Sigmoid colon (tissue), 6 donors: ENCODE measurements at regions not wholly inside any gene's neighbourhood (a gene's known extent, or its start where the extent isn't known, plus 50 kb on each side); places are given as distances from the start of the nearest gene placed in this dataset.

ENCODE experiments used
- DNase-seq: peaks from one replicate; pipeline ENCODE4 v3.0.0-alpha.2; 2019
- H3K27ac ChIP-seq, 4 donors: fragments of 200-600 bp; sonication (generic); one replicate each; pipeline ENCODE4 v1.5.1; 2016 to 2019; ENCODE audit warnings: mild to moderate bottlenecking in 1 of 4
- H3K27me3 ChIP-seq, 3 donors: fragments of 200-600 bp; sonication (generic); one replicate each; pipeline ENCODE4 v1.5.1; 2019; ENCODE audit warnings: mild to moderate bottlenecking in 1 of 3
- H3K36me3 ChIP-seq, 4 donors: fragments of 200-600 bp; sonication (generic); one replicate each; pipeline ENCODE4 v1.5.1; 2016 to 2019
- H3K4me1 ChIP-seq, 4 donors: fragments of 200-600 bp; sonication (generic); one replicate each; pipeline ENCODE4 v1.5.1; 2017 to 2019
- H3K4me3 ChIP-seq, 4 donors: fragments of 200-600 bp; sonication (generic); one replicate each; pipeline ENCODE4 v1.5.1; 2017 to 2019; ENCODE audit warnings: mild to moderate bottlenecking in 2 of 4, moderate library complexity in 1 of 4
- H3K9me3 ChIP-seq, 4 donors: fragments of 200-600 bp in 3 of 4; sonication (generic) in 3 of 4; one replicate each; pipeline versions ENCODE4 v1.5.1 to v1.6.1; 2013 to 2019
- CTCF ChIP-seq, 4 experiments: fragments of 450-650 bp in 3 of 4; fragments of 200-600 bp in 1 of 4; IDR thresholded peaks; one replicate each; pipeline ENCODE4 v1.5.1; 2016 to 2019; ENCODE audit warnings: antibody characterized with exemption in 4 of 4, mild to moderate bottlenecking in 3 of 4, moderate library complexity in 2 of 4
- EP300 ChIP-seq, 4 donors: sonication (generic); formaldehyde crosslinking; IDR thresholded peaks; one replicate each; pipeline ENCODE4 v1.6.1; 2017; ENCODE audit warnings: antibody characterized with exemption in 4 of 4
- POLR2A ChIP-seq, 2 donors: fragments of 450-650 bp; IDR thresholded peaks; one replicate each; pipeline ENCODE4 v1.6.1; 2016; ENCODE audit warnings: antibody characterized with exemption in 2 of 2, mild to moderate bottlenecking in 2 of 2, moderate library complexity in 2 of 2
- POLR2AphosphoS5 ChIP-seq, 4 donors: sonication (generic); formaldehyde crosslinking; IDR thresholded peaks; one replicate each; pipeline ENCODE4 v1.6.1; 2017; ENCODE audit warnings: antibody characterized with exemption in 4 of 4
- WGBS, 2 donors: extraction: QIAGEN DNeasy Blood & Tissue Kit; methylation state at CpG; one replicate each; pipeline ENCODE4 v1.1.7; 2013; 5-methylcytosine and 5-hydroxymethylcytosine counted together
- intact Hi-C: fragments of 100-400 bp; cut with DNase I; formaldehyde crosslinking; loops from one replicate; pipeline ENCODE4 v1.15.1; 2023
- donor health status: healthy with polysubstance abuse.
- donor health status: healthy.

- no peak for TF ChIP-seq EP300 (IDR thresholded peaks at IDR 0.05)
- TF ChIP-seq CTCF (IDR thresholded peaks at IDR 0.05) = no peak
- TF ChIP-seq POLR2A (IDR thresholded peaks at IDR 0.05) = no peak
- no peak for TF ChIP-seq POLR2AphosphoS5 (IDR thresholded peaks at IDR 0.05)
- intact Hi-C loops = no loop called here
- no peak for DNase-seq
- Histone ChIP-seq H3K27me3 (no peaks in the 10 kb centered on the region), H3K27ac (no peak overlapping the region), H3K4me1 (no peaks in the 10 kb centered on the region), H3K36me3 (no peaks in the 10 kb centered on the region), H3K9me3 (no peaks in the 10 kb centered on the region), H3K4me3 (no peak overlapping the region)
These were observed 847.4 kb downstream of the IGSF11 start for GRCh38 chr3:118187221-118187620.

- intact Hi-C loops = no loop called here
- no peaks in the 10 kb centered on the region for H3K27me3 ChIP-seq
- WGBS, 2 donors = 77 to 83% methylated on average over 1 of the region's 1 CpG
- no peak overlapping the region for H3K4me3 ChIP-seq
- TF ChIP-seq POLR2AphosphoS5 (IDR thresholded peaks at IDR 0.05) (no peak), CTCF (IDR thresholded peaks at IDR 0.05) (no peak), POLR2A (IDR thresholded peaks at IDR 0.05) (no peak), EP300 (IDR thresholded peaks at IDR 0.05) (no peak)
- H3K9me3 ChIP-seq = peaks cover 0 to 12% (median 2%) of the 10 kb centered on the region in 4 donors
- DNase-seq = no peak
- H3K27ac ChIP-seq = no peak overlapping the region
- no peaks in the 10 kb centered on the region for H3K4me1 ChIP-seq
- no peaks in the 10 kb centered on the region for H3K36me3 ChIP-seq
These were observed 838.5 kb downstream of the IGSF11 start for GRCh38 chr3:118196183-118196582.

- Histone ChIP-seq H3K4me1 (no peaks in the 10 kb centered on the region), H3K27ac (no peak overlapping the region), H3K27me3 (no peaks in the 10 kb centered on the region), H3K4me3 (no peak overlapping the region), H3K36me3 (no peaks in the 10 kb centered on the region), H3K9me3 (peaks cover 0 to 14% (median 4%) of the 10 kb centered on the region in 4 donors)
- no peak for DNase-seq
- intact Hi-C loops = no loop called here
- WGBS, 2 donors = 91 to 94% methylated on average over 4 of the region's 4 CpGs
- TF ChIP-seq EP300 (IDR thresholded peaks at IDR 0.05) (no peak), POLR2A (IDR thresholded peaks at IDR 0.05) (no peak), CTCF (IDR thresholded peaks at IDR 0.05) (no peak), POLR2AphosphoS5 (IDR thresholded peaks at IDR 0.05) (no peak)
These were observed 835.6 kb downstream of the IGSF11 start for GRCh38 chr3:118199044-118199443.

- intact Hi-C loops = no loop called here
- Histone ChIP-seq H3K9me3 (peaks cover 0 to 3% (median under 1%) of the 10 kb centered on the region in 4 donors), H3K36me3 (no peaks in the 10 kb centered on the region), H3K27ac (no peak overlapping the region), H3K4me3 (no peak overlapping the region), H3K4me1 (no peaks in the 10 kb centered on the region), H3K27me3 (no peaks in the 10 kb centered on the region)
- 87% methylated on average over 5 of the region's 5 CpGs for whole genome bisulfite sequencing, 2 donors
- no peak for DNase-seq
- no peak for TF ChIP-seq EP300 (IDR thresholded peaks at IDR 0.05)
- TF ChIP-seq CTCF (IDR thresholded peaks at IDR 0.05) = no peak
- no peak for TF ChIP-seq POLR2AphosphoS5 (IDR thresholded peaks at IDR 0.05)
- TF ChIP-seq POLR2A (IDR thresholded peaks at IDR 0.05) = no peak
These were observed 830.5 kb downstream of the IGSF11 start for GRCh38 chr3:118204052-118204656.

GRCh38 chr3:118207271-118207670, 827.4 kb downstream of the IGSF11 start:
- no peak for TF ChIP-seq POLR2AphosphoS5 (IDR thresholded peaks at IDR 0.05)
- no peak for TF ChIP-seq EP300 (IDR thresholded peaks at IDR 0.05)
- TF ChIP-seq CTCF (IDR thresholded peaks at IDR 0.05) = no peak
- no peak for TF ChIP-seq POLR2A (IDR thresholded peaks at IDR 0.05)
- Histone ChIP-seq H3K4me1 (no peaks in the 10 kb centered on the region), H3K9me3 (peaks cover 0 to 2% (median 0%) of the 10 kb centered on the region in 4 donors), H3K27me3 (no peaks in the 10 kb centered on the region), H3K27ac (no peak overlapping the region), H3K4me3 (no peak overlapping the region), H3K36me3 (no peaks in the 10 kb centered on the region)
- intact Hi-C loops = no loop called here
- 67 to 80% methylated on average over 3 of the region's 3 CpGs for WGBS, 2 donors
- no peak for DNase-seq
